Nucleus accumbens (tissue), 56 donors: ENCODE measurements at regions not wholly inside any gene's neighbourhood (a gene's known extent, or its start where the extent isn't known, plus 50 kb on each side); places are given as distances from the start of the nearest gene placed in this dataset.

Experiments
- DNase-seq, 56 donors: peaks; one replicate each; lab custom pipeline; 2025; lab: John Stamatoyannopoulos, UW

DNA sequence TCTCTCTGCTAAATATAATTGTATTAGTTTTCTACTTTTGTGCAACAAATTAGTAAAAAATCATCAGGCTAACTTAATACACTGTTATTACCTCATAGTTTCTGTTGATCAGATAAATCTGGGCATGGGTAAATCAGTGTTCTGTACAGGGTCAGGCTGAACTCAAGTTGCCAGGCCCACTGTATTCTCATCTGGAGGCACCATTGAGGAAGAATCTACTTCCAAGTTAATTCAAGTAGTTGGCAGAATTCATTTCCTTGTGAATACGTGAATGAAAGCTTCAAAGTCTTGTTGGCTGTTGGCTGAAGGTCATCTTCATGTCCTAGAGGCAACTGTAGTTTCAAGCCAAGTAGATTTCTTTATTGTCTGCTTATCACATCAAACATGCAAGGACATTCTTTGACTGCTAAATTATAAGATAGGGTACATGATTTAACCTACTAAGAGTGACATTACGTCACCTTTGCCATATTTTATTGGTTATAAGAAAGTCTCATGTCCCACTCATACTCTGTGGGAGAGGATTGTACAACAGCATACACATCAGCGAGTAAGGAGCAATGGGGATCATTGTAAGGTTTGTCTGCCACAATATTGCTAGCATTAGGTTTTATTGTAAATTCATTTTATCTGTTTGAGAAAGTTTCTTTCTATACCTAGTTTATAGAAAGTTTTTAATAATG is 1219.0 kb downstream of the ARAP2 start:
- DNase-seq, result no peak

GRCh38 chr4:35038079-35038805 is 1206.1 kb downstream of the ARAP2 start:
- DNase-seq, result no peak

- DNase-seq, result no peak
These were observed 1205.5 kb downstream of the ARAP2 start for GRCh38 chr4:35038845-35039244.

DNA sequence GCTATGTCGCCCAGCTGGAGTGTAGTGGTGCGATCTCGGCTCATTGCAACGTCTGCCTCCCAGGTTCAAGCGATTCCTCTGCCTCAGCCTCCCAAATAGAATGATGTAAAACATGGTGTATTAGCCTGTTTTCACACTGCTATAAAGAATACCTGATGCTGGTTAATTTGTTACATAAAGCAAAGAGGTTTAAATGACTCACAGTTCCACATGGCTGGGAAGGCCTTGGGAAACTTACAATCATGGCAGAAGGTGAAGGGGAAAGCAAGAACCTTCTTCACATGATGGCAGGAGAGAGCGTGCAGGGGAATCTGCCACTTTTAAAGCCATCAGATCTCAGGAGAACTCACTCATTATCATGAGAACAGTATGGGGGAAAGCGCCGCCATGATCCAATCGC is 1191.8 kb downstream of the ARAP2 start:
- no peak for DNase-seq

- no peak for DNase-seq
These were observed 1181.2 kb downstream of the ARAP2 start for GRCh38 chr4:35063031-35063570.

DNA sequence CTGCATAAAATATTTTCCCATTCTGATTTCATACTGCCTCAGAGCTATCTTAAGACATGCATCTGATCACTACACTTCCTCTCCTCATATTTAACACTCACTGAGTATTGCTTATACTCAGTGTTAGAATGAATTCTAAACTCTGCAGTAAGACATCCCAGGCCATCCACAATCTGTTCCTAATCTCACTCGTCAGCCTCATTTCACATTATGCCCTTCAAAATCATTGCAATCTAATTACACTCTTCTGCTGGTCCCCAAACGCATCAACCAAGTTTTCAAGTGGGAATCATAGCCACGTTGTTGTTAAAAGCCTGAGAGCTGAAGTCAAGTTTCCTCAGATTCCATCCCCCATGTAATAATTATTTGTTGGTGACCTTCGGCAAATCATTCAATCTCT is 1177.9 kb downstream of the ARAP2 start:
- DNase-seq, result no peak

- DNase-seq, result no peak
These were observed 1163.5 kb downstream of the ARAP2 start for GRCh38 chr4:35080799-35081198.

DNA sequence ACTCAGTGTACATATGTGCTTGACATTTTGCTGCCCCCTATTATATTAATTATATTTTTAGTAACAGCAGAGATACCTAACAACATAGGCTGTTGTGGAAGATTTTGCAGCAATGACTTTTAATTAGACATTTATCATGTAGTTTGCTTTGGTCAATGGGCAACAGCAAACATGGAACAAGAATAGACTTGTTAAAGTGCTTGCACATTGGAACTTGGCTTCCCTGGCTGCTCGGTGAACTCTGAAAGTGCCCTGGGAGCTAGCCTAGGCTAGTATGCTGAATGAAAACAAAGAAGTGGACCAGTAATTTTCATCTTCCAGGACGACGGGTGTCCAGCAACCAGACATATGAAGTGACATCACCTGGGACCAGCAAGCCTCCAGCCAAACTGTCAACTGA is 1157.1 kb downstream of the ARAP2 start:
- no peak for DNase-seq

- DNase-seq, result no peak
These were observed 1143.4 kb downstream of the ARAP2 start for GRCh38 chr4:35100932-35101331.

DNA sequence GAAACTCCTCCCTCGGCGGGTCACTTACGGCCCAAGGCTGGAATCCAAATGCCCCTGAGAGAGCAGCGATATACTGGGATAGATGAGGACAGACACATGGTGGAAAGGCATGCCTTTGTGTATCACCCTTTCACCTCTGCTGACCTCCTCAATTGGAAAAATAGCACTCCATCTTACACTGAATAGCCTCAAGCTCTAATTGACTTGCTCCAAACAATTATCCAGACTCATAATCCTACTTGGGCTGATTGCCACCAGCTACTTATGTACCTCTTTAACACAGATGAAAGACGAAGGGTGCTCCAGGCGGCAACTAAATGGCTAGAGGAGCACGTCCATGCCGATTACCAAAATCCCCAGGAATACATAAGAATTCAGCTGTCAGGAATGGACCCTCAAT is 1142.2 kb downstream of the ARAP2 start:
- no peak for DNase-seq

DNA sequence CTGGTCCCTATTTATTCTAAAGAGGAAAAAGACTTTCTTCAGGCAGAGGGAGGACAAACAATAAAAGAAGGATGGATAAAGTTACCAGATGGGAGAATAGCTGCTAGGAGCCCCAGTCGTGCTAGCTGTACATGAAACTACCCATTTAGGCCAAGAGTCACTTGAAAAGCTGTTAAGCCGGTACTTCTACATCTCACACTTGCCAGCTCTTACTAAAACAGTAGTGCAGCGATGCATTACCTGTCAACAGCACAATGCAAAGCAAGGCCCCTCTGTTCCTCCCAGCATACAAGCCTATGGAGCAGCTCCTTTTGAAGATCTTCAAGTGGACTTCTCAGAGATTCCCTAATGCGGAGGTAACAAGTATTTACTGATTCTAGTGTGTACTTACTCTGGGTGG is 1138.8 kb downstream of the ARAP2 start:
- no peak for DNase-seq

- DNase-seq, result no peak
These were observed 1138.1 kb downstream of the ARAP2 start for GRCh38 chr4:35106091-35106734.

- no peak for DNase-seq
These were observed 1120.2 kb downstream of the ARAP2 start for GRCh38 chr4:35124106-35124505.

DNA sequence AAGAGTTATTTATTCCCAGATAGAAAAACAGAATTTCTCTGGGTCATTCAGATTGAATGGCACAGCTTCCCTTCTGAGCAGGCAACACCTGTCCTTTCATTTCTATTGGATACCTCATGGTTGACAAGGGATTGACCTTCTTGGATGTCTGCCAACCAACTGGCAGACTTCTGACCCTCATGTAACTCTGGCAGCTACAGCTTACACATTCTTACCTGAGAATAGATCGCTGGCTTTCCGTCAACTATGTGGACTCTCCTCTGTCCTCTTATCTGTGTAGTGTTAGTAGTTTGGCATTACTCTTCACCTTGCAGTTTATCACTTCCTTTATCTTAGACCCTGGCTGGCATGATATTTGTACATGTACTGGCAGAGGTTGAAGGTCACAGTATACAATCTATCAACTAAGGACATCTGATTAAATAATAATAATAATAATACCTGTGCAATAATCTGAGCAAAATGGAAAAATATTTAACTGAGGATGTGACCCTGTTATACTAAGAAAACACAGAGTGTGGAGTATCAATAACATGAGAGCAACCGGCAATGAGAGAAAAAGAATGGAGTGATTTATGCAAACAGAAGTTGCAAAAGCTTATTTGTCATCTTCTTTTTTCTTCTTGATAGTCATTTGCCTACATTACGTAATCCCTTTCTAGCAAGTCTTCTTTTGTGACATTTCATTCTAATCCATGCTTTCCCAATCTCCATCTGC is 1118.2 kb downstream of the ARAP2 start:
- no peak for DNase-seq

GRCh38 chr4:35138449-35138848 is 1105.9 kb downstream of the ARAP2 start:
- DNase-seq, result peak in 3 of 56 donors; percentile 4 to 9 (median 6)

GRCh38 chr4:35147761-35148160 is 1096.6 kb downstream of the ARAP2 start:
- no peak for DNase-seq

GRCh38 chr4:35151816-35152572 is 1092.3 kb downstream of the ARAP2 start:
- no peak for DNase-seq

GRCh38 chr4:35163168-35163567 is 1081.1 kb downstream of the ARAP2 start:
- DNase-seq, result no peak

GRCh38 chr4:35164063-35164462 is 1080.3 kb downstream of the ARAP2 start:
- DNase-seq, result no peak

DNA sequence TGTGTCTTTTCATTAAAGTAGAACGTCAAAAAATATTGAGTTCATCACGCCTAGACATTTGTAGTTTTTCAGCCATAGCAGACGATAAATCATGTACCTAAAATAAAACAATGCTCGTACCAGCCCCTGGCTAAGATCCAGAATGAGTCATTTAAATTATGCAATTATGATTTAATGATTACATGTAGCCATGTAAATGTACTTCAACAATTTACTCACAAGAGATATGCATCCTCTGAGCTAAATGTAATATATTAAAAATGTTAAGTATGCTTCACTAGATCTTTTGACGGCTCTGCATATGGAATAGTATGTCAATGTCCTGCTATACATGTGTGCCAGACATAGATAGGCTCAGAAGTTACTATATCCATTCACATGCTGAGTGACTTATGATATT is 1077.8 kb downstream of the ARAP2 start:
- no peak for DNase-seq
